ENCODE measurements at regions not wholly inside any gene's neighbourhood (a gene's known extent, or its start where the extent isn't known, plus 50 kb on each side); places are given as distances from the start of the nearest gene placed in this dataset.

- no peak for TF ChIP-seq CTCF (IDR thresholded peaks at IDR 0.05; ENCODE audit: low read depth, low read length, missing input control)
- TF ChIP-seq ZBTB33 (IDR thresholded peaks at IDR 0.05), result no peak
- no peak for TF ChIP-seq TAF1 (conservative IDR thresholded peaks at IDR 0.05)
- TF ChIP-seq REST (IDR thresholded peaks at IDR 0.05), result no peak
- TF ChIP-seq ATF3 (IDR thresholded peaks at IDR 0.05), result no peak
- no peak for TF ChIP-seq MAX (IDR thresholded peaks at IDR 0.05)
- TF ChIP-seq GABPA (IDR thresholded peaks at IDR 0.05 in 1 of 2, conservative IDR thresholded peaks at IDR 0.05 in 1 of 2), result no peak
Measured at GRCh38 chr9:120001536-120001935, 578.4 kb downstream of the CDK5RAP2 start.

Measured in liver (tissue), 3 donors.